Liver (tissue), 7 donors: ENCODE measurements at regions not wholly inside any gene's neighbourhood (a gene's known extent, or its start where the extent isn't known, plus 50 kb on each side); places are given as distances from the start of the nearest gene placed in this dataset.

ENCODE experiments used
- DNase-seq: peaks from one replicate; pipeline ENCODE4 v3.0.0-alpha.2; 2017; ENCODE audit warnings: low spot score
- H3K27ac ChIP-seq, 2 donors: one replicate each; pipeline ENCODE4 v1.7.0; 2013; ENCODE audit warnings: inconsistent platforms in 2 of 2, low read length in 2 of 2, control low read depth in 1 of 2, low read depth in 1 of 2, mild to moderate bottlenecking in 1 of 2
- H3K27me3 ChIP-seq, 4 donors: one replicate each; pipeline versions ENCODE4 v1.6.1 to v1.7.0; 2013; ENCODE audit warnings: low read length in 3 of 4, inconsistent platforms in 1 of 4, mild to moderate bottlenecking in 1 of 4, moderate library complexity in 1 of 4; ENCODE audit not compliant: control insufficient read depth in 4 of 4, insufficient read depth in 4 of 4
- H3K36me3 ChIP-seq, 4 donors: one replicate each; pipeline versions ENCODE4 v1.6.1 to v1.7.0; 2013; ENCODE audit warnings: low read length in 3 of 4, mild to moderate bottlenecking in 3 of 4, low read depth in 1 of 4, moderate library complexity in 1 of 4; ENCODE audit not compliant: control insufficient read depth in 4 of 4, insufficient read depth in 3 of 4
- H3K4me1 ChIP-seq, 4 donors: one replicate each; pipeline versions ENCODE4 v1.6.1 to v1.7.0; 2013; ENCODE audit warnings: low read length in 3 of 4, mild to moderate bottlenecking in 3 of 4, moderate library complexity in 1 of 4; ENCODE audit not compliant: control insufficient read depth in 4 of 4, insufficient read depth in 4 of 4
- H3K4me3 ChIP-seq, 3 donors: one replicate each; pipeline versions ENCODE4 v1.6.1 to v1.7.0; 2013; ENCODE audit warnings: low read length in 3 of 3, control low read depth in 1 of 3, low read depth in 1 of 3, mild to moderate bottlenecking in 1 of 3
- H3K9ac ChIP-seq, 2 donors: one replicate each; pipeline ENCODE4 v1.7.0; 2013; ENCODE audit warnings: low read length in 2 of 2, mild to moderate bottlenecking in 2 of 2, moderate library complexity in 2 of 2, control low read depth in 1 of 2, low read depth in 1 of 2
- H3K9me3 ChIP-seq, 4 donors: one replicate each; pipeline versions ENCODE4 v1.6.1 to v1.7.0; 2013; ENCODE audit warnings: low read length in 3 of 4; ENCODE audit not compliant: control insufficient read depth in 4 of 4
- ATF3 ChIP-seq: IDR thresholded peaks from 2 replicates; pipeline ENCODE4 v1.6.1; 2016; ENCODE audit warnings: antibody characterized with exemption
- EGR1 ChIP-seq, 2 donors: IDR thresholded peaks; 2 replicates each; pipeline ENCODE4 v1.6.1; 2016 to 2018; ENCODE audit warnings: antibody characterized with exemption in 2 of 2, low read depth in 2 of 2
- FOXA1 ChIP-seq: IDR thresholded peaks from 2 replicates; pipeline ENCODE4 v1.6.1; 2016; ENCODE audit warnings: antibody characterized with exemption
- FOXA2 ChIP-seq: IDR thresholded peaks from 2 replicates; pipeline ENCODE4 v1.6.1; 2016; ENCODE audit warnings: antibody characterized with exemption
- HNF4A ChIP-seq, 2 donors: conservative IDR thresholded peaks; 2 replicates each; pipeline ENCODE4 v1.6.1; 2016; ENCODE audit warnings: antibody characterized with exemption in 2 of 2, mild to moderate bottlenecking in 2 of 2
- HNF4G ChIP-seq: IDR thresholded peaks from 2 replicates; pipeline ENCODE4 v1.6.1; 2016; ENCODE audit warnings: antibody characterized with exemption
- JUND ChIP-seq, 2 donors: IDR thresholded peaks; 2 replicates each; pipeline ENCODE4 v1.6.1; 2016; ENCODE audit warnings: antibody characterized with exemption in 2 of 2
- MAX ChIP-seq: IDR thresholded peaks from 2 replicates; pipeline ENCODE4 v1.6.1; 2016; ENCODE audit warnings: antibody characterized with exemption
- NR2F2 ChIP-seq: IDR thresholded peaks from 2 replicates; pipeline ENCODE4 v1.6.1; 2016; ENCODE audit warnings: antibody characterized with exemption
- RAD21 ChIP-seq, 2 donors: IDR thresholded peaks; 2 replicates each; pipeline ENCODE4 v1.6.1; 2016; ENCODE audit warnings: antibody characterized with exemption in 2 of 2, mild to moderate bottlenecking in 2 of 2
- REST ChIP-seq: IDR thresholded peaks from 2 replicates; pipeline ENCODE4 v1.6.1; 2016; ENCODE audit warnings: antibody characterized with exemption, mild to moderate bottlenecking
- RXRA ChIP-seq, 2 donors: IDR thresholded peaks; 2 replicates each; pipeline ENCODE4 v1.6.1; 2017 to 2018; ENCODE audit warnings: antibody characterized with exemption in 2 of 2, mild to moderate bottlenecking in 1 of 2
- SP1 ChIP-seq: IDR thresholded peaks from 2 replicates; pipeline ENCODE4 v1.6.1; 2018; ENCODE audit warnings: antibody characterized with exemption, mild to moderate bottlenecking
- TAF1 ChIP-seq: conservative IDR thresholded peaks from 2 replicates; pipeline ENCODE4 v1.6.1; 2016; ENCODE audit warnings: antibody characterized with exemption, mild to moderate bottlenecking
- YY1 ChIP-seq: IDR thresholded peaks from 2 replicates; pipeline ENCODE4 v1.6.1; 2016; ENCODE audit warnings: antibody characterized with exemption, mild to moderate bottlenecking
- ZBTB33 ChIP-seq: IDR thresholded peaks from 2 replicates; pipeline ENCODE4 v1.6.1; 2016; ENCODE audit warnings: antibody characterized with exemption
- WGBS: extraction: QIAGEN DNeasy Blood & Tissue Kit; methylation state at CpG from one replicate; pipeline ENCODE4 v1.1.7; 2013; 5-methylcytosine and 5-hydroxymethylcytosine counted together
- donor health status: healthy.
- donor health status: healthy.
- donor health status: healthy.
- donor health status: healthy.

- Histone ChIP-seq H3K4me1 (peaks cover 0 to 10% (median 6%) of the 10 kb centered on the region in 4 donors), H3K9me3 (no peaks in the 10 kb centered on the region), H3K27me3 (no peaks in the 10 kb centered on the region), H3K36me3 (no peaks in the 10 kb centered on the region), H3K9ac (no peak overlapping the region), H3K27ac (no peak overlapping the region), H3K4me3 (no peak overlapping the region)
- TF ChIP-seq EGR1 (IDR thresholded peaks at IDR 0.05; ENCODE audit: low read depth in 2 of 2) (no peak), JUND (IDR thresholded peaks at IDR 0.05) (no peak), REST (no peak), MAX (no peak), NR2F2 (no peak), HNF4A (conservative IDR thresholded peaks at IDR 0.05) (no peak), TAF1 (no peak), ATF3 (no peak), RXRA (IDR thresholded peaks at IDR 0.05) (no peak), SP1 (no peak), RAD21 (IDR thresholded peaks at IDR 0.05) (no peak), YY1 (no peak), FOXA2 (no peak), FOXA1 (no peak), HNF4G (no peak), ZBTB33 (no peak)
- WGBS = 94% methylated on average over 2 of the region's 2 CpGs
- DNase-seq = no peak
Measured at GRCh38 chr1:173117761-173118160, 67.0 kb upstream of the TNFSF18 start.

GRCh38 chr1:173117108-173117633 lies 66.4 kb upstream of the TNFSF18 start:
- H3K36me3 ChIP-seq = no peaks in the 10 kb centered on the region
- no peak for DNase-seq
- no peaks in the 10 kb centered on the region for H3K27me3 ChIP-seq
- H3K4me1 ChIP-seq = peaks cover 0 to 4% (median under 1%) of the 10 kb centered on the region in 4 donors
- TF ChIP-seq HNF4A (conservative IDR thresholded peaks at IDR 0.05) (no peak), FOXA2 (no peak), HNF4G (no peak)
- no peak overlapping the region for H3K27ac ChIP-seq
- no peak overlapping the region for H3K4me3 ChIP-seq
- 61% methylated on average over 1 of the region's 1 CpG for WGBS
- no peak overlapping the region for H3K9ac ChIP-seq
- H3K9me3 ChIP-seq = no peaks in the 10 kb centered on the region
